AG09319 (cell line): ENCODE measurements at regions not wholly inside any gene's neighbourhood (a gene's known extent, or its start where the extent isn't known, plus 50 kb on each side); places are given as distances from the start of the nearest gene placed in this dataset.

Experiments
- DNase-seq: peaks from one replicate; pipeline ENCODE4 v3.0.0-alpha.2; 2010; ENCODE audit warnings: low read depth; ENCODE audit errors: extremely low read depth
- CTCF ChIP-seq: IDR thresholded peaks from 2 replicates; pipeline ENCODE4 v1.5.1; 2011; ENCODE audit warnings: low read depth, mild to moderate bottlenecking, inconsistent platforms, low read length, moderate library complexity

GRCh38 chr13:22563272-22563671 lies 617.5 kb upstream of the SGCG start:
- no peak for TF ChIP-seq CTCF
- DNase-seq = no peak

- no peak for TF ChIP-seq CTCF
- no peak for DNase-seq
Measured at GRCh38 chr13:22569811-22570210, 611.0 kb upstream of the SGCG start.

DNA sequence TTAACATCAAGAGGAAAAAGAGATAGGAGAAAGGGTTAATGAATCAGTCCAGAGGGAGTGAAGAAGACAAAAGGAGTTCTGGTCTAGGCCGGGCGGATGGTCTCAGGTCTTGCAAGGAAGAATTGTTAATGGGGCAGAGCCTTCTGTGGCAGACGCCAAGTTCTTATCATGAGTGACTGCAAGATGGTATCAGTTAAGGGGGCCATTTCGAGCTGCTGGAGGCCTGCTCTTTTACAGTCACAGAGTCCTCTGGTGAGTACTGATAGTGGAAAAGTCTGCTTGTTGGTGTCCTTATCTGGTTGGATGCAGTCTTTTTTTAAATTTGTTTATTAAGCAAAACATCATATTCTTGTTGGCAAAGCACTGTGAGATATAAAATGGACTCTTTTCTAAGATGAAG lies 590.9 kb upstream of the SGCG start:
- no peak for DNase-seq
- TF ChIP-seq CTCF = no peak

DNA sequence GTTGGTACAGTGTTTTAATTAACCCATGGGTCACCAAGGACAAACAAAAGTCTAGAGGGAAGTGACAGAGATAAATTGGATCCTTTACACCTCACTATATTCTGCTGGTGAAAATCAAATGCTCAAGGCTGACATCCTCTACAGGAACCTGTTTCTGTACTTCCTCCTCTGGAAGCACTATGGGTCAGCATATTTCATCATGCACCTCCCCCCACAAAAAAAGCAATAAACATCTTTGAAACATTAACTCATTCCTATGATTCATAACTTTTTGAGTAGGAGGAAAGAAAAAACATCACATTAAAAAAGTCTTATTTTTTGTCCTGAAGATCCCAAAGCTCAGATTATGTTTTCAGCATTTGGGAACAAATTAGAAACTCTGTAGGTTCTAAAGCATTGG lies 588.3 kb upstream of the SGCG start:
- no peak for DNase-seq
- TF ChIP-seq CTCF = no peak

- no peak for TF ChIP-seq CTCF
- DNase-seq = no peak
Measured at GRCh38 chr13:22594041-22594440, 586.7 kb upstream of the SGCG start.

DNA sequence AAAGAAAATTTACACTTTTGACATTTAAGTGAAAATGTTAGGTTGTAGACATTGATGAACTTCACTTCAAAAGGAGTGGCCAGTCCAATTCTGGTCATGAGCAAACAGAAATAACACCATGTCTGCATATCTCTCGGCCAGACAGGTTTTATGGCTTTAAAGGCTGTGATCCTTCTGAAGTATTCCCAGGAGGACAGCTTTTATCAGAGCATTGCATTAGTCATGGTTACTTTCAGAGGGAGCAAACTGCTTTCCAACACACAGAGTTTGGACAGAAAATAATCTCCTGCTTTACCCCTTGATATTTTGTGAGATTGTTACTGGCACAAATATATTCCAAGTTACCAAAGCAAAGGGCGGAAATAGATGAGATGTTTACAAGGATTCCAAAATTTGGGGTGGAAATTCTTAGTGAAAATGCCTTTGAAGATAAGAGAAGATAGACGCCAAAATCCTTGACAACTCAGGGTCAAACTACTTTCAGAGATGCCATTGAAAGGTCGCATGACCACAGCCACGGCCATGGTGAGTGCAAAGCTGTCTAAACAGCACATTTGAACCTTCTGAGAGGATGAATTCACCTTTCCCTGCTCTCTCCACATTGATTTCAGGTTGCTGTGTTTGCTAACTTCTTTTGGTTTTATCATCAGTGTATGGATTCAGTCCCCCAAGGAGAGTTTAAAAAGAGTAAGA lies 584.5 kb upstream of the SGCG start:
- TF ChIP-seq CTCF = no peak
- no peak for DNase-seq

DNA sequence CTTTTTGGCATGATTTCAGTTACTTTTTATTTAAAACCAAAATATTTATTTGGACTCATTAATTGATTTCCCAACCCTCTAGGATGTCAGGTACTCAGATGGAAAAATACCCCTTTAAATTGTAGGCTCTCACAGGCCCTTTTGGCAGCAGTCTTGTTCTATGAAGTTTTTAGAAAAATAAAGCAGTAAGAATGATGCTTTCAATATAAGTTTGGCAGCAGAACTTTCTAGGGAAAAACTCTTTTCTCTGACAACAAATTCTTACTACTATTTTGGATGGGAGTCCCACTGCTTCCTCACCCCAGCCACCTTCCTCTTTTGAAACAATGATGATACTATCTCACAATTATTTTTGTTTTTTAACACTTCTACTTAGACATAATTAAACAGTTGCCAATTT lies 581.6 kb upstream of the SGCG start:
- no peak for DNase-seq

More for the DNA sequence above, 581.6 kb upstream of the SGCG start:
- TF ChIP-seq CTCF = no peak
